Neural progenitor cell (in vitro differentiated cells): ENCODE measurements at regions not wholly inside any gene's neighbourhood (a gene's known extent, or its start where the extent isn't known, plus 50 kb on each side); places are given as distances from the start of the nearest gene placed in this dataset.
"Not testable (repeated sequence)": the region's sequence is repeated elsewhere in the genome, so short reads cannot be mapped to it uniquely, and the experiment has no call there.

ENCODE experiments used
- DNase-seq: peaks from one replicate; pipeline ENCODE4 v3.0.0-alpha.2; 2016; ENCODE audit warnings: low spot score
- H2AFZ ChIP-seq: fragments of 200-600 bp; sonication (generic); replicated peaks from 2 replicates; pipeline ENCODE4 v1.6.1; 2016; ENCODE audit warnings: antibody characterized with exemption
- H3F3A ChIP-seq: fragments of 200-600 bp; sonication (generic); 2 replicates; pipeline ENCODE4 v1.6.1; 2016; ENCODE audit warnings: antibody characterized with exemption, low read depth
- H3K27ac ChIP-seq: fragments of 200-600 bp; sonication (generic); 2 replicates; pipeline ENCODE4 v1.5.1; 2016; ENCODE audit warnings: mild to moderate bottlenecking
- H3K27me3 ChIP-seq: fragments of 200-600 bp; sonication (generic); 2 replicates; pipeline ENCODE4 v1.6.1; 2016; ENCODE audit warnings: mild to moderate bottlenecking, moderate library complexity
- H3K36me3 ChIP-seq: fragments of 200-600 bp; sonication (generic); 2 replicates; pipeline ENCODE4 v1.5.1; 2016
- H3K4me1 ChIP-seq: fragments of 200-600 bp; sonication (generic); 2 replicates; pipeline ENCODE4 v1.6.1; 2016; ENCODE audit warnings: mixed run types
- H3K4me2 ChIP-seq: fragments of 200-600 bp; sonication (generic); 2 replicates; pipeline ENCODE4 v1.6.1; 2016
- H3K4me3 ChIP-seq: fragments of 200-600 bp; sonication (generic); 2 replicates; pipeline ENCODE4 v1.5.1; 2016
- H3K79me2 ChIP-seq: fragments of 200-600 bp; sonication (generic); 2 replicates; pipeline ENCODE4 v1.6.1; 2016; ENCODE audit warnings: low read depth
- H3K9ac ChIP-seq: fragments of 200-600 bp; sonication (generic); 2 replicates; pipeline ENCODE4 v1.6.1; 2016
- H3K9me3 ChIP-seq: fragments of 200-600 bp; sonication (generic); 2 replicates; pipeline ENCODE4 v1.5.1; 2016; ENCODE audit warnings: low read depth
- H4K20me1 ChIP-seq: fragments of 200-600 bp; sonication (generic); 2 replicates; pipeline ENCODE4 v1.6.1; 2016; ENCODE audit warnings: low read depth
- H3K27ac Mint-ChIP-seq: 3 replicates; pipeline ENCODE4 v1.8.0; 2021; ENCODE audit warnings: mixed read lengths
- H3K27me3 Mint-ChIP-seq: 2 replicates; pipeline ENCODE4 v1.8.0; 2022; ENCODE audit warnings: low read depth, mild to moderate bottlenecking, inconsistent platforms, moderate library complexity, mixed read lengths; ENCODE audit not compliant: insufficient read depth
- H3K36me3 Mint-ChIP-seq: 3 replicates; pipeline ENCODE4 v1.8.0; 2021; ENCODE audit warnings: mixed read lengths
- H3K4me1 Mint-ChIP-seq: 3 replicates; pipeline ENCODE4 v1.8.0; 2021; ENCODE audit warnings: mixed read lengths
- H3K4me3 Mint-ChIP-seq: 3 replicates; pipeline ENCODE4 v1.8.0; 2021; ENCODE audit warnings: mild to moderate bottlenecking, moderate library complexity, mixed read lengths
- H3K9me3 Mint-ChIP-seq: 3 replicates; pipeline ENCODE4 v1.8.0; 2020; ENCODE audit warnings: mixed read lengths
- CTCF ChIP-seq: fragments of 200-600 bp; sonication (generic); IDR thresholded peaks from 2 replicates; pipeline ENCODE4 v1.5.1; 2017; ENCODE audit warnings: antibody characterized with exemption, mild to moderate bottlenecking
- EZH2 ChIP-seq: fragments of 200-600 bp; sonication (generic); IDR thresholded peaks from 2 replicates; pipeline ENCODE4 v1.6.1; 2017; ENCODE audit warnings: antibody characterized with exemption, mild to moderate bottlenecking, moderate library complexity
- EZH2phosphoT487 ChIP-seq: fragments of 200-600 bp; sonication (generic); IDR thresholded peaks from 2 replicates; pipeline ENCODE4 v1.6.1; 2017; ENCODE audit warnings: antibody characterized with exemption

DNA sequence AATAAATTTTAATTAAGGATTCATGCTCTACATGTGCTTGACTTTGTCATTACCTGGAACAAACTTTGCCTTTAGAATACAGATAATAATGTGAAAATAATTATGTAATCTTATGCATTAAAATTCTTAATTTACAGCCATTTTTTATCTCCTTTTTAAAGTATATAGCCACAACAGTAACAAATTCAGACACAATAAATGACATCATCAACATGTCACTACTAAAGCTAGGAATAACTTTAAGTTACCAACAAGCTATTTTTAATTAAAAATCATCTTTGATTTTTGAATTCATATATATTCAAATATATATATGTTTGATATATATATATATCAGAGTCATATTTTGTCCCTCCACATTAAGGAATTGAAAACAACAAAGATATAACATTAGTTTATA, 107.7 kb downstream of the MAD2L1 start:
- peaks cover 7% of the 10 kb centered on the region for H3K9me3 Mint-ChIP-seq
- no peak for DNase-seq
- Histone ChIP-seq H3K4me3 (no peak overlapping the region), H4K20me1 (no peaks in the 10 kb centered on the region), H3F3A (no peaks in the 10 kb centered on the region), H2AFZ (no peak overlapping the region), H3K9ac (no peak overlapping the region), H3K9me3 (peaks cover 3% of the 10 kb centered on the region), H3K4me1 (no peaks in the 10 kb centered on the region), H3K79me2 (no peaks in the 10 kb centered on the region), H3K4me2 (no peak overlapping the region), H3K36me3 (no peaks in the 10 kb centered on the region), H3K27ac (no peak overlapping the region), H3K27me3 (no peaks in the 10 kb centered on the region)
- no peaks in the 10 kb centered on the region for H3K27me3 Mint-ChIP-seq
- peaks cover 5% of the 10 kb centered on the region for H3K4me1 Mint-ChIP-seq
- H3K4me3 Mint-ChIP-seq = no peak overlapping the region
- no peak overlapping the region for H3K27ac Mint-ChIP-seq
- no peaks in the 10 kb centered on the region for H3K36me3 Mint-ChIP-seq
- no peak for TF ChIP-seq EZH2phosphoT487
- TF ChIP-seq EZH2 = no peak
- TF ChIP-seq CTCF = no peak

- no peaks in the 10 kb centered on the region for H3K79me2 ChIP-seq
- no peak overlapping the region for H3K4me3 ChIP-seq
- no peak overlapping the region for H2AFZ ChIP-seq
- no peak overlapping the region for H3K4me3 Mint-ChIP-seq
- no peaks in the 10 kb centered on the region for H3K36me3 ChIP-seq
- DNase-seq = no peak
- H3K36me3 Mint-ChIP-seq = no peaks in the 10 kb centered on the region
- no peaks in the 10 kb centered on the region for H3F3A ChIP-seq
- H3K27me3 ChIP-seq = no peaks in the 10 kb centered on the region
- no peaks in the 10 kb centered on the region for H3K27me3 Mint-ChIP-seq
- peaks cover 7% of the 10 kb centered on the region for H3K9me3 Mint-ChIP-seq
- H3K4me1 Mint-ChIP-seq = peaks cover 5% of the 10 kb centered on the region
- H3K4me2 ChIP-seq = no peak overlapping the region
- TF ChIP-seq CTCF = no peak
- TF ChIP-seq EZH2 = no peak
- TF ChIP-seq EZH2phosphoT487 = no peak
- peaks cover 3% of the 10 kb centered on the region for H3K9me3 ChIP-seq
- no peak overlapping the region for H3K27ac Mint-ChIP-seq
- no peaks in the 10 kb centered on the region for H3K4me1 ChIP-seq
- H4K20me1 ChIP-seq = no peaks in the 10 kb centered on the region
- no peak overlapping the region for H3K27ac ChIP-seq
- H3K9ac ChIP-seq = no peak overlapping the region
Measured at GRCh38 chr4:119955256-119955655, 111.4 kb downstream of the MAD2L1 start.

DNA sequence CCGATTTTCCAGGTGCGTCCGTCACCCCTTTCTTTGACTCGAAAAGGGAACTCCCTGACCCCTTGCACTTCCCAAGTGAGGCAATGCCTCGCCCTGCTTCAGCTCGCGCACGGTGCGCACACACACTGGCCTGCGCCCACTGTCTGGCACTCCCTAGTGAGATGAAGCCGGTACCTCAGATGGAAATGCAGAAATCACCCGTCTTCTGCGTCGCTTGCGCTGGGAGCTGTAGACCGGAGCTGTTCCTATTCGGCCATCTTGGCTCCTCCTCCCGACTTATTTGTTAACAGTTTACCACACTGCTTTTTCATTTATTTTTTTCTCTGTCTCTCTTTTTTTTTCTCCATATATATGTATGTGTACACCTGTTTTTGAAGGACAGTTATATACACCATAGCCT, 112.2 kb downstream of the MAD2L1 start:
- not testable (repeated sequence) for H3K27ac Mint-ChIP-seq, H3K4me3 ChIP-seq, H3K9ac ChIP-seq, H3K4me1 ChIP-seq, H3K79me2 ChIP-seq, H2AFZ ChIP-seq, H3K4me1 Mint-ChIP-seq, H3K4me2 ChIP-seq, H3K9me3 Mint-ChIP-seq, H3K27me3 Mint-ChIP-seq, H4K20me1 ChIP-seq, H3K4me3 Mint-ChIP-seq, H3K9me3 ChIP-seq, H3F3A ChIP-seq, H3K27ac ChIP-seq, H3K36me3 ChIP-seq, DNase-seq, H3K27me3 ChIP-seq, H3K36me3 Mint-ChIP-seq

DNA sequence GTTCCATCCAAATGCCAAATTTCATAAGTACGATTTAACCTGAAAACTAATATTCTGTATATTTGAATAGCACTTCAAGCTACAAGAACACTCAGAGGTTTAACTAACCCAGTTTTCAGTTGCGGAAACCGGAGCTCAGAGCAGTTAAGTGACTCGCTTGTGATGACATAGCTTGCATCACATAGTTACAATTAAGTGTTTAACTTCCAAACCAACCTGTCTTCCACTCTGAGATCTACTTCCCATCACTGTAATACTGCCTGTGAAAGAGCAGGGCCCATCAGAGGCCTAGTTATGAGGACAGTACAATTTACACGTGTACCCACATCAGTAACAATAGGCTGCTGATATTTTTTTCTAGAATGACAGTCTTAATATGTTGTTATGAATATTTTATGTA, 120.3 kb downstream of the MAD2L1 start:
- H3K27ac Mint-ChIP-seq = no peak overlapping the region

More for the DNA sequence above, 120.3 kb downstream of the MAD2L1 start:
- Histone ChIP-seq H3K4me3 (no peak overlapping the region), H4K20me1 (no peaks in the 10 kb centered on the region), H3K9ac (no peak overlapping the region), H3K4me2 (no peak overlapping the region), H3K9me3 (no peaks in the 10 kb centered on the region), H3K27me3 (no peaks in the 10 kb centered on the region), H3K27ac (no peak overlapping the region), H3K36me3 (no peaks in the 10 kb centered on the region), H3K4me1 (no peaks in the 10 kb centered on the region), H3F3A (no peaks in the 10 kb centered on the region), H3K79me2 (no peaks in the 10 kb centered on the region), H2AFZ (no peak overlapping the region)
- TF ChIP-seq EZH2 (no peak), EZH2phosphoT487 (no peak), CTCF (no peak)
- Mint-ChIP-seq H3K36me3 (no peaks in the 10 kb centered on the region), H3K27me3 (peaks cover 4% of the 10 kb centered on the region), H3K4me1 (no peaks in the 10 kb centered on the region), H3K4me3 (no peak overlapping the region), H3K9me3 (no peaks in the 10 kb centered on the region)
- DNase-seq = no peak
